Esophagus squamous epithelium (tissue), 5 donors: ENCODE measurements at regions not wholly inside any gene's neighbourhood (a gene's known extent, or its start where the extent isn't known, plus 50 kb on each side); places are given as distances from the start of the nearest gene placed in this dataset.

ENCODE experiments used
- DNase-seq: peaks from one replicate; lab custom pipeline; 2025; lab: John Stamatoyannopoulos, UW
- H3K27ac ChIP-seq, 4 donors: fragments of 200-600 bp; sonication (generic); one replicate each; pipeline ENCODE4 v1.5.1; 2016 to 2019; ENCODE audit warnings: mild to moderate bottlenecking in 1 of 4
- H3K27me3 ChIP-seq, 4 donors: fragments of 200-600 bp; sonication (generic); 1 replicate in 3 of 4; 2 replicates in 1 of 4; pipeline versions ENCODE4 v1.5.1 to v1.6.0; 2017 to 2021; ENCODE audit warnings: antibody characterized with exemption in 1 of 4
- H3K36me3 ChIP-seq, 3 donors: fragments of 200-600 bp; sonication (generic); one replicate each; pipeline ENCODE4 v1.5.1; 2016 to 2019
- H3K4me1 ChIP-seq, 3 donors: fragments of 200-600 bp; sonication (generic); one replicate each; pipeline ENCODE4 v1.5.1; 2017 to 2019
- H3K4me3 ChIP-seq, 4 donors: fragments of 200-600 bp; sonication (generic); 1 replicate in 3 of 4; 2 replicates in 1 of 4; pipeline ENCODE4 v1.5.1; 2016 to 2019; ENCODE audit warnings: mild to moderate bottlenecking in 2 of 4, moderate library complexity in 1 of 4
- H3K9me3 ChIP-seq, 3 donors: fragments of 200-600 bp; sonication (generic); one replicate each; pipeline ENCODE4 v1.5.1; 2016 to 2019
- POLR2A ChIP-seq, 4 donors: fragments of 450-650 bp; IDR thresholded peaks; one replicate each; pipeline ENCODE4 v1.6.1; 2017; ENCODE audit warnings: antibody characterized with exemption in 4 of 4, mild to moderate bottlenecking in 4 of 4, moderate library complexity in 3 of 4
- WGBS, 2 donors: methylation state at CpG; one replicate each; pipeline ENCODE4 v1.1.5; 2018; 5-methylcytosine and 5-hydroxymethylcytosine counted together
- intact Hi-C: fragments of 100-400 bp; cut with DNase I; formaldehyde crosslinking; loops from one replicate; pipeline ENCODE4 v1.15.0; 2022
- TF ChIP-seq, protein P1 (sequence below), 6 experiments: fragments of 450-650 bp in 4 of 6; fragments of 200-600 bp in 2 of 6; sonication (generic) in 2 of 6; IDR thresholded peaks; one replicate each; pipeline ENCODE4 v1.5.1; 2016 to 2019; ENCODE audit warnings: antibody characterized with exemption in 6 of 6, mild to moderate bottlenecking in 4 of 6, moderate library complexity in 4 of 6
- donor health status: DM: yes; HTN: yes; CAD: no.

DNA sequence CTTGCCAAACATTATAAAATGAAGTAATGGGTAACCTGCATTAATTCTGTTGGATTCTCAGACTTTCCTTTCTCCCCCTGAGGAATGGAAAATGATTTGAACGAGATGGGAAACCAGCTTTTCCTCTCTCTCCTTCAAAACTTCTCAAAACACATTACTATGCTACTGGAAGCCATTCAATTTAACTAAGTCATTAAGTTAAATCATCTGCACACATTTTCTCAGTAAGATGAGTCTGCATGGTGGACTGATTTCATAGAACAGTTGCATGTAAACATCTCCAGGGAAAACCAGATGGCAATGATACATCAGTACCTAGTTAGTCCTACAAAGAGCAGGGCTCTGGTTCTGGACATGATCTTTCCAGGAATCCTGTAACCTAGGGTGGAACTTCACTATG, 59.9 kb downstream of the BMP4 start:
- no peaks in the 10 kb centered on the region for H3K9me3 ChIP-seq
- intact Hi-C loops = no loop called here
- H3K4me3 ChIP-seq = no peak overlapping the region
- DNase-seq = no peak
- WGBS, 2 donors = 30 to 58% methylated on average over 1 of the region's 1 CpG
- H3K36me3 ChIP-seq = no peaks in the 10 kb centered on the region
- H3K27ac ChIP-seq = no peak overlapping the region
- TF ChIP-seq, protein P1, sequence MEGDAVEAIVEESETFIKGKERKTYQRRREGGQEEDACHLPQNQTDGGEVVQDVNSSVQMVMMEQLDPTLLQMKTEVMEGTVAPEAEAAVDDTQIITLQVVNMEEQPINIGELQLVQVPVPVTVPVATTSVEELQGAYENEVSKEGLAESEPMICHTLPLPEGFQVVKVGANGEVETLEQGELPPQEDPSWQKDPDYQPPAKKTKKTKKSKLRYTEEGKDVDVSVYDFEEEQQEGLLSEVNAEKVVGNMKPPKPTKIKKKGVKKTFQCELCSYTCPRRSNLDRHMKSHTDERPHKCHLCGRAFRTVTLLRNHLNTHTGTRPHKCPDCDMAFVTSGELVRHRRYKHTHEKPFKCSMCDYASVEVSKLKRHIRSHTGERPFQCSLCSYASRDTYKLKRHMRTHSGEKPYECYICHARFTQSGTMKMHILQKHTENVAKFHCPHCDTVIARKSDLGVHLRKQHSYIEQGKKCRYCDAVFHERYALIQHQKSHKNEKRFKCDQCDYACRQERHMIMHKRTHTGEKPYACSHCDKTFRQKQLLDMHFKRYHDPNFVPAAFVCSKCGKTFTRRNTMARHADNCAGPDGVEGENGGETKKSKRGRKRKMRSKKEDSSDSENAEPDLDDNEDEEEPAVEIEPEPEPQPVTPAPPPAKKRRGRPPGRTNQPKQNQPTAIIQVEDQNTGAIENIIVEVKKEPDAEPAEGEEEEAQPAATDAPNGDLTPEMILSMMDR (IDR thresholded peaks at IDR 0.05) = no peak
- no peak for TF ChIP-seq POLR2A (IDR thresholded peaks at IDR 0.05)
- H3K27me3 ChIP-seq = no peaks in the 10 kb centered on the region
- H3K4me1 ChIP-seq = no peaks in the 10 kb centered on the region

DNA sequence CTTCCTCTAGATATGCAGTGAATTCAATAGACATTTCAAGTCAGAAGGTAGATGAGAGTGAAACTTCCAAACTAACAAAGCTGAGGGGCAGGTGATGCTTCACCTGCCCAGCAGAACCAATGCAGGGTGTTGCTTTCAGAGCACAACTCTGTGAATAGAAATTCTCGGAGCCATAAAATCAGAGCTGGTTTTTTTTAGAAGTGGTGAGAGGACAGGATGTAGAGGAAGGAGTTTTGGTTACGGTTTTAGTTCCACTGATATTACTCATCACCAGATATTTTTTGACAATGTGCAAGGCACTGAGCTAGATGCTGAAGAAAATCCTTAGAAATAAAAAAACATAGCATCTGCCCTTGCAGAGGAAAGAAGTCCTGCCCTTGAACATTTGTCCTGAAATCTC, 62.2 kb downstream of the BMP4 start:
- no peak overlapping the region for H3K4me3 ChIP-seq
- H3K9me3 ChIP-seq = no peaks in the 10 kb centered on the region
- H3K36me3 ChIP-seq = no peaks in the 10 kb centered on the region
- 14 to 18% methylated on average over 2 of the region's 2 CpGs for WGBS, 2 donors
- TF ChIP-seq, protein P1 (IDR thresholded peaks at IDR 0.05) = no peak
- no peak for TF ChIP-seq POLR2A (IDR thresholded peaks at IDR 0.05)
- intact Hi-C loops = no loop called here
- DNase-seq = no peak
- H3K27me3 ChIP-seq = no peaks in the 10 kb centered on the region
- no peak overlapping the region for H3K27ac ChIP-seq
- H3K4me1 ChIP-seq = no peaks in the 10 kb centered on the region

DNA sequence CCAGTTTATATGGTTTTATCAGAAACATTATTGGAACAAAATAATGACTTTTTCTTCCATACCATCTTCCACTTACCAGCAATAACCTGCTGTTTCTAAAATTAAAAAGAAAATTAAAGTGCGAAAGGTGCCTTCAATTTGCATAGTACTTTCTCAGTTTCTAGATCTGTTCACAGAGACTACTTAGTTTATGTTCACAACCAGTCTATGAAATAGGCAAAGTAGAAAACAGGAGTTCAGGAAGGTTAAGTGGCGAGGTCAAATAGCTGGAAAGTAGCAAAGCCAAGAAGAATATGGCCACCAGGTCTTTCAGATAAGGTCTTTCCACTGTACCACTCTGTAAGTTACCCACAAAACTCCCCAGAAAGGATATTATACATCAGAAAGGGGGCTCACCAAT, 63.3 kb downstream of the BMP4 start:
- no peaks in the 10 kb centered on the region for H3K27me3 ChIP-seq
- 71 to 91% methylated on average over 2 of the region's 2 CpGs for WGBS, 2 donors
- DNase-seq = no peak
- TF ChIP-seq, protein P1 (IDR thresholded peaks at IDR 0.05) = no peak
- no peak for TF ChIP-seq POLR2A (IDR thresholded peaks at IDR 0.05)
- no peaks in the 10 kb centered on the region for H3K36me3 ChIP-seq
- no peaks in the 10 kb centered on the region for H3K4me1 ChIP-seq
- no peak overlapping the region for H3K4me3 ChIP-seq
- intact Hi-C loops = no loop called here
- no peak overlapping the region for H3K27ac ChIP-seq
- H3K9me3 ChIP-seq = no peaks in the 10 kb centered on the region

DNA sequence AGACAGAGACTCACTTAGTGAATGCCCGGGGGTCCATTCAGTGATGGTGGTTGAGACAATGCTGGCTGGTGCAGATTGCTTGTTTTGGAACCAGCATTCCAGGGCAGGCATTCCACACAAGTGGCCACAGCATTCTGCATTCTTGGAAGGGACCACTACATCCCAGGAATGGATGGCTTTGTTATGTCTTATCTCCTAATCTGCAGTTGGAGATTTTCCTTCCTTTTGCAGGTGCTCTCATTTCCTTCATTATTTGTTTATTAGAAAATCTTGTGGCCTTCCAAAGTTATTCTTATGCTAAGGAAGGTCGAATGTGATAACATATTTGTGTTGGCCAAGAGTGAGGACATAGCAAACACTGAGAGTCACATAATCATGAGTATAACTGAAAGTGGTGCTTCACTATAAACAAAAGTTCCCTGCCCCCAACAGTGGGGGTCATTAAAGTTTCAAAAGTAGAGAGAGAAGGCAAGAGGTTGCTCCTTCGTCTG, 66.0 kb downstream of the BMP4 start:
- H3K9me3 ChIP-seq = no peaks in the 10 kb centered on the region
- H3K4me3 ChIP-seq = no peak overlapping the region
- no peaks in the 10 kb centered on the region for H3K4me1 ChIP-seq
- H3K27ac ChIP-seq = no peak overlapping the region
- no peak for DNase-seq
- intact Hi-C loops = no loop called here
- no peaks in the 10 kb centered on the region for H3K36me3 ChIP-seq
- WGBS, 2 donors = 26 to 44% methylated on average over 3 of the region's 3 CpGs
- TF ChIP-seq, protein P1 (IDR thresholded peaks at IDR 0.05) = no peak
- no peak for TF ChIP-seq POLR2A (IDR thresholded peaks at IDR 0.05)
- no peaks in the 10 kb centered on the region for H3K27me3 ChIP-seq

DNA sequence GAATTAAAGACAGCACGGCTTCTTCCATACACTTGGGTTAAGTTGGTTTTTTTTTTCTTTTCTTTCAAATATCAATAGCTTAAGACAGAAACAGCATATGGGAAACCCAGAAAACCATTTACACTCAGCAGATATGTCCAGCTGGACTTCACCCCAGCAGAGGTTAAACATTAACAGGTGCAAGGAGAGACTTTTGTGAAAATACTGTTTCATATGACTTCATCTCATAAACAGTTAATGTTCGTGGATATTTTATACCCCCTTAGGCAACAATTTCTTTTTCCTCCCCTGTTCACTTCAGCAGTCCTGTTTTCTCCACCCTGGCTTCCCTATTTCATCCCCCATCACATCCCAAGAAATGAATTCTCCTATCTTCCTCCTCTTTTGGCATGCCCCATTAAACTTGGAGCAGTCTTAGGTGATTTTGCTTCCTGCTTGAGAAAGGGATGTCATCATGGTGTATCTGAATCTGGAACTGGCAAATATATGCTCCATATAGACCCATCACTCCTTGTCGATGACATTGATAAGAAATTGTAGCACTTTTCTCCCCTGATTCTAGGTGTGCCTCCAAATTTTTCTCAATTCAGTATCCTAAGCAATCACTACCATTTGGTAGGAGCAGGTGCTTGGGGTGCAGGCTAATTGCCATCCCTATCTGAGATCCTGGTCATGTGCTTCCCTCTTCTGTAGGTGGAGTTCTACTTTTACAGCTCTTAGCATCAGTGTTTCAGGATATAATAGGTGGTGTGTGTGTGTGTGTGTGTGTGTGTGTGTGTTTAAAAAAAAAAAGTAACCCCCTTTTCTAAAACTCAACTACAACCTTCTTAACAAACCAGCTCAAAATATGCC, 67.9 kb downstream of the BMP4 start:
- no peak for DNase-seq
- Histone ChIP-seq H3K4me3 (no peak overlapping the region), H3K27ac (no peak overlapping the region), H3K4me1 (no peaks in the 10 kb centered on the region), H3K27me3 (no peaks in the 10 kb centered on the region), H3K9me3 (no peaks in the 10 kb centered on the region), H3K36me3 (no peaks in the 10 kb centered on the region)
- WGBS, 2 donors = 66 to 76% methylated on average over 3 of the region's 3 CpGs
- TF ChIP-seq POLR2A (IDR thresholded peaks at IDR 0.05) = no peak
- TF ChIP-seq, protein P1 (IDR thresholded peaks at IDR 0.05) = no peak
- intact Hi-C loops = no loop called here
